HCT116 (cell line): ENCODE measurements at regions not wholly inside any gene's neighbourhood (a gene's known extent, or its start where the extent isn't known, plus 50 kb on each side); places are given as distances from the start of the nearest gene placed in this dataset.

ENCODE experiments used
- ATAC-seq: fragments of 200-7000 bp; cut with Tn5 transposase; 2 replicates; pipeline ENCODE4 v1.9.1; 2020; ENCODE audit warnings: mild to moderate bottlenecking, moderate library complexity
- BruUV-seq: library from RNA; stranded (reverse); fragments of 400-500 nt; replicated peaks from 2 replicates; lab custom pipeline; 2021; lab: Mats Ljungman, UMichigan
- CTCF ChIA-PET: fragments of 300-600 bp; sonication (Branson Sonifier 250); formaldehyde crosslinking; loops from one replicate; lab custom pipeline; 2021; ENCODE audit warnings: antibody characterized with exemption; lab: Charles Lee
- POLR2A ChIA-PET: fragments of 300-600, 350-600 bp; sonication (Branson Sonifier 250); formaldehyde crosslinking; loops from one replicate; lab custom pipeline; 2021; ENCODE audit warnings: antibody characterized with exemption; lab: Charles Lee
- RAD21 ChIA-PET, 2 experiments: fragments of 300-600 bp; sonication (Branson Sonifier 250); formaldehyde crosslinking; loops; one replicate each; lab custom pipeline; 2023; ENCODE audit warnings: low total read pairs in 2 of 2; ENCODE audit not compliant: uncharacterized antibody in 2 of 2, unreplicated experiment in 2 of 2, low non-redundant PET in 1 of 2; lab: Charles Lee
- DNase-seq: peaks from one replicate; pipeline ENCODE4 v3.0.0-alpha.2; 2010; ENCODE audit warnings: low read depth, low spot score
- H2AFZ ChIP-seq: fragments of 200-600 bp; shearing (Covaris generic), sonication (generic); 2 replicates; pipeline ENCODE4 v1.6.1; 2017; ENCODE audit warnings: low read depth, mixed run types, mixed read lengths, antibody characterized with exemption, low read length; ENCODE audit not compliant: poor library complexity, severe bottlenecking
- H3K27ac ChIP-seq: 2 replicates; pipeline ENCODE4 v1.5.1; 2012; ENCODE audit warnings: low read depth, low read length
- H3K27me3 ChIP-seq: fragments of 200-600 bp; sonication (generic); 2 replicates; pipeline ENCODE4 v1.6.1; 2016; ENCODE audit warnings: mixed run types, low read length, mixed read lengths; ENCODE audit not compliant: insufficient read depth
- H3K36me3 ChIP-seq, 2 experiments: fragments of 200-500 bp in 1 of 2; fragments of 200-600 bp in 1 of 2; sonication (Bioruptor generic) in 1 of 2; sonication (generic) in 1 of 2; 2 replicates each; pipeline versions ENCODE4 v1.5.1 to v1.6.1; 2014 to 2016; ENCODE audit warnings: low read length in 2 of 2, inconsistent platforms in 1 of 2, mixed read lengths in 1 of 2, mixed run types in 1 of 2; ENCODE audit not compliant: insufficient read depth in 2 of 2, control insufficient read depth in 1 of 2
- H3K4me1 ChIP-seq, 2 experiments: fragments of 200-600 bp in 1 of 2; sonication (generic) in 1 of 2; 2 replicates each; pipeline versions ENCODE4 v1.5.1 to v1.6.1; 2012 to 2017; ENCODE audit warnings: low read length in 2 of 2, inconsistent platforms in 1 of 2, mild to moderate bottlenecking in 1 of 2, mixed read lengths in 1 of 2, mixed run types in 1 of 2, moderate library complexity in 1 of 2; ENCODE audit not compliant: insufficient read depth in 2 of 2, control insufficient read depth in 1 of 2
- H3K4me2 ChIP-seq: fragments of 200-600 bp; sonication (generic); 2 replicates; pipeline ENCODE4 v1.6.1; 2017; ENCODE audit warnings: mixed run types, low read length, mixed read lengths
- H3K4me3 ChIP-seq, 2 experiments: fragments of 200-600 bp in 1 of 2; sonication (generic) in 1 of 2; replicated peaks in 1 of 2; 2 replicates each; pipeline ENCODE4 v1.5.1; 2011 to 2016; ENCODE audit warnings: low read length in 2 of 2, control low read depth in 1 of 2, low read depth in 1 of 2, mild to moderate bottlenecking in 1 of 2, mixed read lengths in 1 of 2, mixed run types in 1 of 2
- H3K79me2 ChIP-seq: fragments of 200-600 bp; sonication (generic); 2 replicates; pipeline ENCODE4 v1.6.1; 2017; ENCODE audit warnings: mild to moderate bottlenecking, mixed run types, low read length, moderate library complexity, mixed read lengths; ENCODE audit not compliant: insufficient read depth
- H3K9ac ChIP-seq: fragments of 200-600 bp; sonication (generic); 2 replicates; pipeline ENCODE4 v1.6.1; 2016; ENCODE audit warnings: low read length, mixed read lengths
- H3K9me2 ChIP-seq: fragments of 200-600 bp; sonication (generic), shearing (Covaris generic); 2 replicates; pipeline ENCODE4 v1.6.1; 2017; ENCODE audit warnings: mixed run types, mild to moderate bottlenecking, moderate library complexity; ENCODE audit not compliant: insufficient read depth
- H3K9me3 ChIP-seq, 2 experiments: fragments of 200-500 bp in 1 of 2; fragments of 200-600 bp in 1 of 2; sonication (Bioruptor generic) in 1 of 2; sonication (generic) in 1 of 2; 2 replicates each; pipeline ENCODE4 v1.6.1; 2014 to 2017; ENCODE audit warnings: low read length in 2 of 2, mixed read lengths in 2 of 2, inconsistent platforms in 1 of 2, low read depth in 1 of 2, mild to moderate bottlenecking in 1 of 2, mixed run types in 1 of 2, moderate library complexity in 1 of 2; ENCODE audit not compliant: control insufficient read depth in 1 of 2, insufficient read depth in 1 of 2
- H4K20me1 ChIP-seq: fragments of 200-600 bp; sonication (generic), shearing (Covaris generic); 2 replicates; pipeline ENCODE4 v1.6.1; 2017; ENCODE audit warnings: mixed run types, mild to moderate bottlenecking, moderate library complexity; ENCODE audit not compliant: insufficient read depth
- CBX3 ChIP-seq: IDR thresholded peaks from 2 replicates; pipeline ENCODE4 v1.6.1; 2012; ENCODE audit warnings: low read depth
- CTCF ChIP-seq, 3 experiments: fragments of 200-600 bp in 1 of 3; sonication (generic) in 1 of 3; IDR thresholded peaks in 2 of 3; conservative IDR thresholded peaks in 1 of 3; 2 replicates each; pipeline ENCODE4 v1.5.1; 2012 to 2017; ENCODE audit warnings: low read depth in 2 of 3, low read length in 2 of 3, antibody characterized with exemption in 1 of 3, borderline replicate concordance in 1 of 3, control low read depth in 1 of 3, mild to moderate bottlenecking in 1 of 3, mixed read lengths in 1 of 3, mixed run types in 1 of 3, moderate library complexity in 1 of 3; ENCODE audit not compliant: insufficient read depth in 1 of 3
- EGR1 ChIP-seq: IDR thresholded peaks from 2 replicates; pipeline ENCODE4 v1.6.1; 2012; ENCODE audit warnings: low read depth
- ELF1 ChIP-seq: IDR thresholded peaks from 2 replicates; pipeline ENCODE4 v1.6.1; 2012; ENCODE audit warnings: low read depth, borderline replicate concordance
- FOSL1 ChIP-seq: IDR thresholded peaks from 2 replicates; pipeline ENCODE4 v1.6.1; 2012; ENCODE audit warnings: low read depth
- JUND ChIP-seq: IDR thresholded peaks from 2 replicates; pipeline ENCODE4 v1.6.1; 2012
- RAD21 ChIP-seq: IDR thresholded peaks from 2 replicates; pipeline ENCODE4 v1.6.1; 2012; ENCODE audit warnings: low read depth, mild to moderate bottlenecking
- SIN3A ChIP-seq: IDR thresholded peaks from 2 replicates; pipeline ENCODE4 v1.6.1; 2012; ENCODE audit warnings: low read depth
- SRF ChIP-seq: IDR thresholded peaks from 2 replicates; pipeline ENCODE4 v1.6.1; 2012; ENCODE audit warnings: low read depth
- TCF7L2 ChIP-seq: IDR thresholded peaks from 2 replicates; pipeline ENCODE4 v1.7.0; 2011; ENCODE audit warnings: borderline replicate concordance, inconsistent platforms; ENCODE audit not compliant: insufficient read depth, insufficient read length; ENCODE audit errors: extremely low read depth
- ZBTB33 ChIP-seq: IDR thresholded peaks from 2 replicates; pipeline ENCODE4 v1.6.1; 2011; ENCODE audit warnings: mild to moderate bottlenecking, low read length, moderate library complexity; ENCODE audit not compliant: insufficient replicate concordance; ENCODE audit errors: extremely low read depth
- ZFX ChIP-seq: fragments of 450-650 bp; IDR thresholded peaks from 2 replicates; pipeline ENCODE4 v1.6.1; 2017
- intact Hi-C: fragments of 100-400 bp; cut with micrococcal nuclease; formaldehyde crosslinking; loops from 2 replicates; pipeline ENCODE4 v1.10.0; 2022

GRCh38 chr3:30186741-30187219, 419.6 kb upstream of the TGFBR2 start:
- no TSS peak for BruUV-seq
- Histone ChIP-seq H2AFZ (no peak overlapping the region), H3K79me2 (no peaks in the 10 kb centered on the region), H3K9me3 (no peaks in the 10 kb centered on the region), H3K36me3 (no peaks in the 10 kb centered on the region), H4K20me1 (no peaks in the 10 kb centered on the region), H3K9ac (no peak overlapping the region), H3K27ac (no peak overlapping the region), H3K4me2 (no peak overlapping the region), H3K4me3 (no peak overlapping the region), H3K27me3 (no peaks in the 10 kb centered on the region), H3K4me1 (no peaks in the 10 kb centered on the region), H3K9me2 (no peaks in the 10 kb centered on the region)
- DNase-seq, result no peak
- TF ChIP-seq FOSL1 (no peak), CTCF (IDR thresholded peaks at IDR 0.05 in 2 of 3, conservative IDR thresholded peaks at IDR 0.05 in 1 of 3; ENCODE audit: borderline replicate concordance in 1 of 3, insufficient read depth in 1 of 3, low read depth in 2 of 3, low read length in 2 of 3) (no peak), JUND (no peak), CBX3 (no peak), SIN3A (no peak), RAD21 (no peak), EGR1 (no peak), ZFX (no peak), SRF (no peak), ZBTB33 (no peak), ELF1 (no peak), TCF7L2 (no peak)
- ChIA-PET CTCF (no interaction called here), POLR2A (no interaction called here), RAD21 (no interaction called here)
- ATAC-seq, result no peak
- intact Hi-C loops, result no loop called here
